Liver (tissue), 3 donors: ENCODE measurements at regions not wholly inside any gene's neighbourhood (a gene's known extent, or its start where the extent isn't known, plus 50 kb on each side); places are given as distances from the start of the nearest gene placed in this dataset.

Experiments
- EGR1 ChIP-seq, 2 donors: IDR thresholded peaks; 2 replicates each; pipeline ENCODE4 v1.6.1; 2016 to 2018; ENCODE audit warnings: antibody characterized with exemption in 2 of 2, low read depth in 2 of 2
- GABPA ChIP-seq, 2 donors: IDR thresholded peaks in 1 of 2; conservative IDR thresholded peaks in 1 of 2; 2 replicates each; pipeline ENCODE4 v1.6.1; 2016; ENCODE audit warnings: antibody characterized with exemption in 2 of 2, mild to moderate bottlenecking in 1 of 2, moderate library complexity in 1 of 2
- JUND ChIP-seq, 2 donors: IDR thresholded peaks; 2 replicates each; pipeline ENCODE4 v1.6.1; 2016; ENCODE audit warnings: antibody characterized with exemption in 2 of 2
- RAD21 ChIP-seq, 2 donors: IDR thresholded peaks; 2 replicates each; pipeline ENCODE4 v1.6.1; 2016; ENCODE audit warnings: antibody characterized with exemption in 2 of 2, mild to moderate bottlenecking in 2 of 2
- RXRA ChIP-seq, 2 donors: IDR thresholded peaks; 2 replicates each; pipeline ENCODE4 v1.6.1; 2017 to 2018; ENCODE audit warnings: antibody characterized with exemption in 2 of 2, mild to moderate bottlenecking in 1 of 2
- SP1 ChIP-seq: IDR thresholded peaks from 2 replicates; pipeline ENCODE4 v1.6.1; 2018; ENCODE audit warnings: antibody characterized with exemption, mild to moderate bottlenecking
- TAF1 ChIP-seq: conservative IDR thresholded peaks from 2 replicates; pipeline ENCODE4 v1.6.1; 2016; ENCODE audit warnings: antibody characterized with exemption, mild to moderate bottlenecking
- YY1 ChIP-seq: IDR thresholded peaks from 2 replicates; pipeline ENCODE4 v1.6.1; 2016; ENCODE audit warnings: antibody characterized with exemption, mild to moderate bottlenecking
- TF ChIP-seq, protein P1 (sequence below): fragments of 150-350 bp; IDR thresholded peaks from 2 replicates; pipeline ENCODE4 v1.5.1; 2017; ENCODE audit warnings: improper control_type of control experiment, low read depth, low read length; ENCODE audit not compliant: missing input control
- TF ChIP-seq, protein P2 (sequence below): IDR thresholded peaks from 2 replicates; pipeline ENCODE4 v1.6.1; 2016; ENCODE audit warnings: antibody characterized with exemption, mild to moderate bottlenecking
- TF ChIP-seq, protein P3 (sequence below): IDR thresholded peaks from 2 replicates; pipeline ENCODE4 v1.6.1; 2016; ENCODE audit warnings: antibody characterized with exemption
- TF ChIP-seq, protein P4 (sequence below): IDR thresholded peaks from 2 replicates; pipeline ENCODE4 v1.6.1; 2016; ENCODE audit warnings: antibody characterized with exemption
- donor health status: healthy.
- donor health status: healthy.

DNA sequence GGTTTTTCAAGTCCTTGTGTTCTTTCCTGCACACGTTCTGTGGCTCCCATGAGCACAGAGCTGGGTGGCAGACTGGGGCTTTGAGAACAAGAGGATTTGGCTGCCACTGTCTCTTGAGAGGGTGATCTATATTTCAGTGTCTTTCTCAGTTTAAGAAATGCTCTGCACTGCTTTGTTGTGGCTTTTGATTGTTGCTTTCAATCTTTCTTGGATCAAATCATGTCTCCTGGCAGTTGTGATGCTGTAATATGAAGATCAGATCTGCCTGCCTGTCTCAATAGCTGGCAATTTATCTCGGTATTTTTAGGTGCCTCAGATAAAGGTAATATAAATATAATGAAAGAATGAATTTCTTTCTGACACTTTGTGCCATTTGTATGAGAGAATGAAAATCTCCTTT lies 273.3 kb upstream of the LCORL start:
- TF ChIP-seq, protein P1, sequence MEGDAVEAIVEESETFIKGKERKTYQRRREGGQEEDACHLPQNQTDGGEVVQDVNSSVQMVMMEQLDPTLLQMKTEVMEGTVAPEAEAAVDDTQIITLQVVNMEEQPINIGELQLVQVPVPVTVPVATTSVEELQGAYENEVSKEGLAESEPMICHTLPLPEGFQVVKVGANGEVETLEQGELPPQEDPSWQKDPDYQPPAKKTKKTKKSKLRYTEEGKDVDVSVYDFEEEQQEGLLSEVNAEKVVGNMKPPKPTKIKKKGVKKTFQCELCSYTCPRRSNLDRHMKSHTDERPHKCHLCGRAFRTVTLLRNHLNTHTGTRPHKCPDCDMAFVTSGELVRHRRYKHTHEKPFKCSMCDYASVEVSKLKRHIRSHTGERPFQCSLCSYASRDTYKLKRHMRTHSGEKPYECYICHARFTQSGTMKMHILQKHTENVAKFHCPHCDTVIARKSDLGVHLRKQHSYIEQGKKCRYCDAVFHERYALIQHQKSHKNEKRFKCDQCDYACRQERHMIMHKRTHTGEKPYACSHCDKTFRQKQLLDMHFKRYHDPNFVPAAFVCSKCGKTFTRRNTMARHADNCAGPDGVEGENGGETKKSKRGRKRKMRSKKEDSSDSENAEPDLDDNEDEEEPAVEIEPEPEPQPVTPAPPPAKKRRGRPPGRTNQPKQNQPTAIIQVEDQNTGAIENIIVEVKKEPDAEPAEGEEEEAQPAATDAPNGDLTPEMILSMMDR, result no peak
- TF ChIP-seq, protein P2, sequence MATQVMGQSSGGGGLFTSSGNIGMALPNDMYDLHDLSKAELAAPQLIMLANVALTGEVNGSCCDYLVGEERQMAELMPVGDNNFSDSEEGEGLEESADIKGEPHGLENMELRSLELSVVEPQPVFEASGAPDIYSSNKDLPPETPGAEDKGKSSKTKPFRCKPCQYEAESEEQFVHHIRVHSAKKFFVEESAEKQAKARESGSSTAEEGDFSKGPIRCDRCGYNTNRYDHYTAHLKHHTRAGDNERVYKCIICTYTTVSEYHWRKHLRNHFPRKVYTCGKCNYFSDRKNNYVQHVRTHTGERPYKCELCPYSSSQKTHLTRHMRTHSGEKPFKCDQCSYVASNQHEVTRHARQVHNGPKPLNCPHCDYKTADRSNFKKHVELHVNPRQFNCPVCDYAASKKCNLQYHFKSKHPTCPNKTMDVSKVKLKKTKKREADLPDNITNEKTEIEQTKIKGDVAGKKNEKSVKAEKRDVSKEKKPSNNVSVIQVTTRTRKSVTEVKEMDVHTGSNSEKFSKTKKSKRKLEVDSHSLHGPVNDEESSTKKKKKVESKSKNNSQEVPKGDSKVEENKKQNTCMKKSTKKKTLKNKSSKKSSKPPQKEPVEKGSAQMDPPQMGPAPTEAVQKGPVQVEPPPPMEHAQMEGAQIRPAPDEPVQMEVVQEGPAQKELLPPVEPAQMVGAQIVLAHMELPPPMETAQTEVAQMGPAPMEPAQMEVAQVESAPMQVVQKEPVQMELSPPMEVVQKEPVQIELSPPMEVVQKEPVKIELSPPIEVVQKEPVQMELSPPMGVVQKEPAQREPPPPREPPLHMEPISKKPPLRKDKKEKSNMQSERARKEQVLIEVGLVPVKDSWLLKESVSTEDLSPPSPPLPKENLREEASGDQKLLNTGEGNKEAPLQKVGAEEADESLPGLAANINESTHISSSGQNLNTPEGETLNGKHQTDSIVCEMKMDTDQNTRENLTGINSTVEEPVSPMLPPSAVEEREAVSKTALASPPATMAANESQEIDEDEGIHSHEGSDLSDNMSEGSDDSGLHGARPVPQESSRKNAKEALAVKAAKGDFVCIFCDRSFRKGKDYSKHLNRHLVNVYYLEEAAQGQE, result no peak
- no peak for TF ChIP-seq EGR1 (IDR thresholded peaks at IDR 0.05; ENCODE audit: low read depth in 2 of 2)
- no peak for TF ChIP-seq JUND (IDR thresholded peaks at IDR 0.05)
- TF ChIP-seq, protein P3, sequence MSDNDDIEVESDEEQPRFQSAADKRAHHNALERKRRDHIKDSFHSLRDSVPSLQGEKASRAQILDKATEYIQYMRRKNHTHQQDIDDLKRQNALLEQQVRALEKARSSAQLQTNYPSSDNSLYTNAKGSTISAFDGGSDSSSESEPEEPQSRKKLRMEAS, result no peak
- TF ChIP-seq GABPA (IDR thresholded peaks at IDR 0.05 in 1 of 2, conservative IDR thresholded peaks at IDR 0.05 in 1 of 2), result no peak
- TF ChIP-seq RXRA (IDR thresholded peaks at IDR 0.05), result no peak
- TF ChIP-seq YY1, result no peak
- no peak for TF ChIP-seq TAF1
- no peak for TF ChIP-seq SP1
- TF ChIP-seq RAD21 (IDR thresholded peaks at IDR 0.05), result no peak
- TF ChIP-seq, protein P4, sequence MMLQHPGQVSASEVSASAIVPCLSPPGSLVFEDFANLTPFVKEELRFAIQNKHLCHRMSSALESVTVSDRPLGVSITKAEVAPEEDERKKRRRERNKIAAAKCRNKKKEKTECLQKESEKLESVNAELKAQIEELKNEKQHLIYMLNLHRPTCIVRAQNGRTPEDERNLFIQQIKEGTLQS, result no peak
